GM12891 (cell line): ENCODE measurements at regions not wholly inside any gene's neighbourhood (a gene's known extent, or its start where the extent isn't known, plus 50 kb on each side); places are given as distances from the start of the nearest gene placed in this dataset.

Experiments
- PAX5 ChIP-seq: IDR thresholded peaks from 2 replicates; pipeline ENCODE4 v1.6.1; 2011; ENCODE audit warnings: low read length, moderate library complexity, mild to moderate bottlenecking; ENCODE audit not compliant: insufficient read depth, severe bottlenecking
- POLR2A ChIP-seq: IDR thresholded peaks from 2 replicates; pipeline ENCODE4 v1.6.1; 2011; ENCODE audit warnings: low read depth, low read length, control low read depth
- POLR2AphosphoS5 ChIP-seq: IDR thresholded peaks from 2 replicates; pipeline ENCODE4 v1.6.1; 2011; ENCODE audit warnings: low read depth, low read length, control low read depth
- SPI1 ChIP-seq: IDR thresholded peaks from 2 replicates; pipeline ENCODE4 v1.6.1; 2011; ENCODE audit warnings: low read depth, low read length, control low read depth
- TAF1 ChIP-seq: IDR thresholded peaks from 2 replicates; pipeline ENCODE4 v1.6.1; 2011; ENCODE audit warnings: low read depth, low read length, control low read depth

GRCh38 chr3:130841357-130841756 is 52.5 kb upstream of the ATP2C1 start:
- no peak for TF ChIP-seq POLR2A
- no peak for TF ChIP-seq TAF1
- no peak for TF ChIP-seq POLR2AphosphoS5
- no peak for TF ChIP-seq SPI1
- no peak for TF ChIP-seq PAX5
